Fibroblast of lung (primary cell): ENCODE measurements at regions not wholly inside any gene's neighbourhood (a gene's known extent, or its start where the extent isn't known, plus 50 kb on each side); places are given as distances from the start of the nearest gene placed in this dataset.

Experiments used
- DNase-seq, 2 donors: peaks; one replicate each; pipeline versions ENCODE4 v3.0.0 to v3.0.0-alpha.2; 2010; ENCODE audit warnings: low read depth in 2 of 2
- H2AFZ ChIP-seq: 2 replicates; pipeline ENCODE4 v1.5.1; 2012; ENCODE audit warnings: low read length, control low read depth, inconsistent platforms
- H3K27ac ChIP-seq: 2 replicates; pipeline ENCODE4 v1.5.1; 2011; ENCODE audit warnings: low read length, control low read depth; ENCODE audit not compliant: insufficient read depth
- H3K27me3 ChIP-seq: 2 replicates; pipeline ENCODE4 v1.5.1; 2011; ENCODE audit warnings: mild to moderate bottlenecking, low read length; ENCODE audit not compliant: control insufficient read depth, insufficient read depth
- H3K36me3 ChIP-seq: 2 replicates; pipeline ENCODE4 v1.5.1; 2011; ENCODE audit warnings: low read length; ENCODE audit not compliant: control insufficient read depth, insufficient read depth
- H3K4me1 ChIP-seq: 2 replicates; pipeline ENCODE4 v1.5.1; 2011; ENCODE audit warnings: low read length; ENCODE audit not compliant: control insufficient read depth, insufficient read depth; ENCODE audit errors: extremely low read depth
- H3K4me2 ChIP-seq: 2 replicates; pipeline ENCODE4 v1.5.1; 2011; ENCODE audit warnings: low read length, control low read depth; ENCODE audit not compliant: insufficient read depth; ENCODE audit errors: extremely low read depth
- H3K4me3 ChIP-seq, 4 experiments: fragments of 200-600 bp in 1 of 4; sonication (generic) in 1 of 4; replicated peaks in 1 of 4; 2 replicates each; pipeline ENCODE4 v1.5.1; 2011 to 2016; ENCODE audit warnings: low read length in 4 of 4, low read depth in 3 of 4, mild to moderate bottlenecking in 3 of 4, control low read depth in 2 of 4, inconsistent platforms in 1 of 4, mixed read lengths in 1 of 4; ENCODE audit not compliant: insufficient read depth in 1 of 4; ENCODE audit errors: control extremely low read depth in 1 of 4
- H3K79me2 ChIP-seq: 2 replicates; pipeline ENCODE4 v1.5.1; 2012; ENCODE audit warnings: mild to moderate bottlenecking, low read length, inconsistent platforms; ENCODE audit not compliant: control insufficient read depth, insufficient read depth
- H3K9ac ChIP-seq: 2 replicates; pipeline ENCODE4 v1.5.1; 2011; ENCODE audit warnings: mild to moderate bottlenecking, low read length, control low read depth; ENCODE audit not compliant: insufficient read depth
- H3K9me3 ChIP-seq: 2 replicates; pipeline ENCODE4 v1.5.1; 2012; ENCODE audit warnings: low read depth, low read length; ENCODE audit not compliant: control insufficient read depth, insufficient read depth
- H4K20me1 ChIP-seq: 2 replicates; pipeline ENCODE4 v1.5.1; 2011; ENCODE audit warnings: low read length; ENCODE audit not compliant: control insufficient read depth, insufficient read depth; ENCODE audit errors: extremely low read depth
- EZH2 ChIP-seq: IDR thresholded peaks from 2 replicates; pipeline ENCODE4 v1.5.1; 2012; ENCODE audit warnings: low read length, control low read depth, mild to moderate bottlenecking; ENCODE audit errors: missing control alignments
- TF ChIP-seq, protein P1 (sequence below), 2 donors: IDR thresholded peaks in 1 of 2; conservative IDR thresholded peaks in 1 of 2; 1 replicate in 1 of 2; 2 replicates in 1 of 2; pipeline ENCODE4 v1.5.1; 2011 to 2012; ENCODE audit warnings: low read length in 2 of 2, control low read depth in 1 of 2, inconsistent platforms in 1 of 2, low read depth in 1 of 2, mild to moderate bottlenecking in 1 of 2

DNA sequence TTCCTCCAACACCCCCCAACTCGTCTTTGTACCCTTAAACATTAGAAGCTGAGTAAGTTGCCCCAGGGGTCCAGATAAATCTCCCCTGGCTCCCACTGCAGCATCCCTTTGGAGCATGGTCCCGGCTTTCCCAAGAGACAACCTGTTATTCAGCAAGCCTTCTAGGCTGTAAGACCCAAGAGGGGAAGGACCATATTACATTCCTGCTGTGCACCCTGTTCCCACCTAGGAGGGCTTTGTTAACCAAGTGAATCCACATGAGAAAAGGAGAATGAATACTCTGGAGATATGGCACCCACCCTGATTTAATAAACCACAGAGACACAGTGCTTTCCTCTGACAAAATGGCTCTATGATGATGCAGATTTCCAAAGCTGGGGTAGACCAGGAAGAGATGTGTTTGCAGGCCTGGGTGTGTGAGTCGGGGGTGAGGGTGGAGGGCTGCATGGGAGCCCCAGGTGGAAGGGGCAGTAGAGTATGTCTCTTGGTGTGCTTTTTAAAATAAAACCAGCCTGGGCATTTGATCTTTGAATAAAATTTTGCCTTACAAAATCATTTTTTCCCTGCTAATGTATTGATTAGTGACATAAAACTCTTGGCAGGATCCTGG lies 325.2 kb downstream of the DRD1 start:
- Histone ChIP-seq H2AFZ (no peak overlapping the region), H3K4me2 (no peak overlapping the region), H4K20me1 (no peaks in the 10 kb centered on the region), H3K27me3 (no peaks in the 10 kb centered on the region), H3K36me3 (no peaks in the 10 kb centered on the region), H3K4me3 (no peak overlapping the region), H3K27ac (no peak overlapping the region), H3K9ac (no peak overlapping the region), H3K9me3 (no peaks in the 10 kb centered on the region), H3K4me1 (no peaks in the 10 kb centered on the region), H3K79me2 (no peaks in the 10 kb centered on the region)
- TF ChIP-seq, protein P1, sequence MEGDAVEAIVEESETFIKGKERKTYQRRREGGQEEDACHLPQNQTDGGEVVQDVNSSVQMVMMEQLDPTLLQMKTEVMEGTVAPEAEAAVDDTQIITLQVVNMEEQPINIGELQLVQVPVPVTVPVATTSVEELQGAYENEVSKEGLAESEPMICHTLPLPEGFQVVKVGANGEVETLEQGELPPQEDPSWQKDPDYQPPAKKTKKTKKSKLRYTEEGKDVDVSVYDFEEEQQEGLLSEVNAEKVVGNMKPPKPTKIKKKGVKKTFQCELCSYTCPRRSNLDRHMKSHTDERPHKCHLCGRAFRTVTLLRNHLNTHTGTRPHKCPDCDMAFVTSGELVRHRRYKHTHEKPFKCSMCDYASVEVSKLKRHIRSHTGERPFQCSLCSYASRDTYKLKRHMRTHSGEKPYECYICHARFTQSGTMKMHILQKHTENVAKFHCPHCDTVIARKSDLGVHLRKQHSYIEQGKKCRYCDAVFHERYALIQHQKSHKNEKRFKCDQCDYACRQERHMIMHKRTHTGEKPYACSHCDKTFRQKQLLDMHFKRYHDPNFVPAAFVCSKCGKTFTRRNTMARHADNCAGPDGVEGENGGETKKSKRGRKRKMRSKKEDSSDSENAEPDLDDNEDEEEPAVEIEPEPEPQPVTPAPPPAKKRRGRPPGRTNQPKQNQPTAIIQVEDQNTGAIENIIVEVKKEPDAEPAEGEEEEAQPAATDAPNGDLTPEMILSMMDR (conservative IDR thresholded peaks at IDR 0.05 in 1 of 2, IDR thresholded peaks at IDR 0.05 in 1 of 2; ENCODE audit: low read depth in 1 of 2, low read length in 2 of 2) = no peak
- TF ChIP-seq EZH2 = no peak
- DNase-seq = no peak

DNA sequence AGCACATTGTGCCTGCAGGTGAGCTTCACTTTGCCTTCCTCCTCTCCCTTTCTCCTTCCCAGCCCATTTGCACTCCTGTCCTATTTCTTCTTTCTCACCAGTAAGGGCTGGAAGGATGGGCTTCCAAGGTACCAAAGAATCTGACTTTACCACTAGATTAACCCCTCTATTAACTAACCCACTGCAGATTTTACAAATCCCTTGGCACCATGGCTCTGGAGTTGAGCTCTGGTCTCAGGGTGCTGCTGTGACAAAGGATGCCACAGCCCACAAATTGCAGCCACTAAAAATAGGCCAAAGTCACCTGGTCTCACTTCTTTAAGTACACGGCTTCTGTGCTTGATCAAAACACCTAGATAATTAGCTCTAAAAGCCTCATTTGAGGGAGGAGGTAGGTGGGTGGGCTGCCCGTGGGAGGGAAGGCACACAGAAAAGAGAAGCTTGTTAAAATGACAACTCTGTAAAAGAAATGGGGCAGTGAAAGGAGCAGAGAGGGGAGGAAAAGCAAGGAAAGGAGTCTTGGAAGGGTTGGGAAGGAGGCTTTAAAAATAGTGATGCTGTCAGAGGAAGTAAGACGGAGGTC lies 327.4 kb downstream of the DRD1 start:
- Histone ChIP-seq H3K36me3 (no peaks in the 10 kb centered on the region), H3K27ac (no peak overlapping the region), H3K4me3 (no peak overlapping the region), H3K9me3 (no peaks in the 10 kb centered on the region), H4K20me1 (no peaks in the 10 kb centered on the region), H3K27me3 (no peaks in the 10 kb centered on the region), H3K4me2 (no peak overlapping the region), H3K4me1 (no peaks in the 10 kb centered on the region), H3K79me2 (no peaks in the 10 kb centered on the region), H3K9ac (no peak overlapping the region), H2AFZ (no peak overlapping the region)
- DNase-seq = no peak
- TF ChIP-seq, protein P1 (conservative IDR thresholded peaks at IDR 0.05 in 1 of 2, IDR thresholded peaks at IDR 0.05 in 1 of 2; ENCODE audit: low read depth in 1 of 2, low read length in 2 of 2) = no peak
- TF ChIP-seq EZH2 = no peak

DNA sequence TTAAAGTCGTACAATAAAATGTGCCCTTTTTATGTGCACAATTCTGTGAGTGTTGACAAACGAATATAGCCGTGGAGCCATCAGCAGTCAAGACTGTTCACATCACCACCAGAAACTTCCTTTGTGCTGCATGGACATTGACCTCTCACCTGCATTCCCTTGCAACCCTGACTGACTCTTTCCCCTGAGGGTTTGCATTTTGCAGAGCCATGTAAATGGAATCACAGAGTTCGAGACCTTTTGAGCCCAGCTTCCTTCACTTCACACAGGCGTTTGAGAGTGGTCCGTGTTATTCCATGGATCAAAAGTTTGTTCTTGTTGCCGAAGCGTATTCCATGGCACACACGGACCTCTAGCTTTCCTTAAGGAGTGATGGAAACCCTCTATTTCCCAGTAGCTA lies 328.2 kb downstream of the DRD1 start:
- Histone ChIP-seq H3K79me2 (no peaks in the 10 kb centered on the region), H3K27ac (no peak overlapping the region), H3K4me1 (no peaks in the 10 kb centered on the region), H4K20me1 (no peaks in the 10 kb centered on the region), H3K27me3 (no peaks in the 10 kb centered on the region), H3K36me3 (no peaks in the 10 kb centered on the region), H3K4me2 (no peak overlapping the region), H3K9ac (no peak overlapping the region), H3K4me3 (no peak overlapping the region), H3K9me3 (no peaks in the 10 kb centered on the region), H2AFZ (no peak overlapping the region)
- no peak for DNase-seq
- no peak for TF ChIP-seq EZH2
- TF ChIP-seq, protein P1 (conservative IDR thresholded peaks at IDR 0.05 in 1 of 2, IDR thresholded peaks at IDR 0.05 in 1 of 2; ENCODE audit: low read depth in 1 of 2, low read length in 2 of 2) = no peak
